Upper lobe of left lung (tissue), 4 donors: ENCODE measurements at regions not wholly inside any gene's neighbourhood (a gene's known extent, or its start where the extent isn't known, plus 50 kb on each side); places are given as distances from the start of the nearest gene placed in this dataset.

ENCODE experiments used
- EP300 ChIP-seq, 4 donors: sonication (generic); formaldehyde crosslinking; IDR thresholded peaks; one replicate each; pipeline ENCODE4 v1.5.1; 2017; ENCODE audit warnings: antibody characterized with exemption in 4 of 4, control low read depth in 2 of 4
- POLR2AphosphoS5 ChIP-seq, 2 donors: sonication (generic); formaldehyde crosslinking; IDR thresholded peaks; one replicate each; pipeline ENCODE4 v1.5.1; 2017; ENCODE audit warnings: antibody characterized with exemption in 2 of 2
- TF ChIP-seq, protein P1 (sequence below), 6 experiments: fragments of 450-650 bp in 4 of 6; fragments of 200-600 bp in 2 of 6; sonication (generic) in 2 of 6; IDR thresholded peaks; one replicate each; pipeline ENCODE4 v1.5.1; 2016 to 2019; ENCODE audit warnings: antibody characterized with exemption in 6 of 6

DNA sequence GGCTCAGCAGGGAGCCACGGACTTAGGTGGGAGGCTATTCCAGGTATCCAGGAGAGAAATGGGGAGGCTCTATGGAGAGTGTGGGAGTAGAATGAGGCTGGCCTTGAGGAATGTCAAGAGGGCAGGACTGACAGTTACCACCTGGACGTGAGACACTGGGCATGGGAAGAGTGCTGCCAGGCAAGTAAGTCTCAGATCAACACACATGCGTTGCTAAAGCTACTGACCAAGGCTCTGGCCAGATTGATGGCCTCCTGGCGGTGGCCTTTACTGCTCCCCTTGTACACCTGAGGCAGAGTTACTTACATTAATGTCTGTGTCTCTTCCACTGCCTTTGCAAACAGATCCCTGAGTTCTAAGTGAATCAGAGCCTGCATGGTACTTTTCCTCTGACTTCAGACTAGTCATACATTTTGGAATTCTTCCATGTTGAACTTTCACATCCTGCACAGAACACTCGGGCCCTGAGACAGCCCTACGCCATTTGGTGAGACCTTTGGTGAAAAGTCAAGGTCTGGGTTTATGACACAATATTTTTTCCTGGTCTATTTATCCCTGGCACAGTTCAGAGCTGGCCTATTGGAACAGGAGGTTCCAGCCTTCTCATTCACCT is 398.8 kb upstream of the TRIB2 start:
- TF ChIP-seq, protein P1, sequence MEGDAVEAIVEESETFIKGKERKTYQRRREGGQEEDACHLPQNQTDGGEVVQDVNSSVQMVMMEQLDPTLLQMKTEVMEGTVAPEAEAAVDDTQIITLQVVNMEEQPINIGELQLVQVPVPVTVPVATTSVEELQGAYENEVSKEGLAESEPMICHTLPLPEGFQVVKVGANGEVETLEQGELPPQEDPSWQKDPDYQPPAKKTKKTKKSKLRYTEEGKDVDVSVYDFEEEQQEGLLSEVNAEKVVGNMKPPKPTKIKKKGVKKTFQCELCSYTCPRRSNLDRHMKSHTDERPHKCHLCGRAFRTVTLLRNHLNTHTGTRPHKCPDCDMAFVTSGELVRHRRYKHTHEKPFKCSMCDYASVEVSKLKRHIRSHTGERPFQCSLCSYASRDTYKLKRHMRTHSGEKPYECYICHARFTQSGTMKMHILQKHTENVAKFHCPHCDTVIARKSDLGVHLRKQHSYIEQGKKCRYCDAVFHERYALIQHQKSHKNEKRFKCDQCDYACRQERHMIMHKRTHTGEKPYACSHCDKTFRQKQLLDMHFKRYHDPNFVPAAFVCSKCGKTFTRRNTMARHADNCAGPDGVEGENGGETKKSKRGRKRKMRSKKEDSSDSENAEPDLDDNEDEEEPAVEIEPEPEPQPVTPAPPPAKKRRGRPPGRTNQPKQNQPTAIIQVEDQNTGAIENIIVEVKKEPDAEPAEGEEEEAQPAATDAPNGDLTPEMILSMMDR (IDR thresholded peaks at IDR 0.05): no peak
- peak; percentile 18 to 24 for TF ChIP-seq POLR2AphosphoS5 (IDR thresholded peaks at IDR 0.05)
- TF ChIP-seq EP300 (IDR thresholded peaks at IDR 0.05): no peak
